ENCODE measurements at regions not wholly inside any gene's neighbourhood (a gene's known extent, or its start where the extent isn't known, plus 50 kb on each side); places are given as distances from the start of the nearest gene placed in this dataset.

GRCh38 chr14:104502060-104502459, 77.5 kb upstream of the C14orf180 start (continued):
- TF ChIP-seq CBFB (CRISPR knock-in tag; IDR thresholded peaks at IDR 0.05; ENCODE audit: low read depth) (no peak), ZNF219 (CRISPR knock-in tag; IDR thresholded peaks at IDR 0.05; ENCODE audit: borderline replicate concordance) (no peak)

GRCh38 chr14:104503691-104504090, 75.9 kb upstream of the C14orf180 start:
- Mint-ChIP-seq H3K36me3 (peaks cover 14% of the 10 kb centered on the region), H3K27me3 (ENCODE audit: low read depth) (no peaks in the 10 kb centered on the region; the same call in 1 of the 2 replicates), H3K9me3 (peaks cover 30% of the 10 kb centered on the region), H3K4me1 (peaks cover 2% of the 10 kb centered on the region), H3K4me3 (no peak overlapping the region), H3K27ac (no peak overlapping the region)
- DNase-seq (ENCODE audit: low spot score): no peak
- CTCF ChIA-PET: no interaction called here
- no peak for ATAC-seq
- POLR2A ChIA-PET: no interaction called here
- TF ChIP-seq PRRX2 (CRISPR knock-in tag; IDR thresholded peaks at IDR 0.05): no peak
- TF ChIP-seq ZNF425 (CRISPR knock-in tag; conservative IDR thresholded peaks at IDR 0.05): no peak
- TF ChIP-seq IRF2 (CRISPR knock-in tag; IDR thresholded peaks at IDR 0.05; ENCODE audit: borderline replicate concordance, low read depth): no peak
- TF ChIP-seq ZNF512 (CRISPR knock-in tag; IDR thresholded peaks at IDR 0.05; ENCODE audit: borderline replicate concordance): no peak
- no peak for TF ChIP-seq SP1 (CRISPR knock-in tag; conservative IDR thresholded peaks at IDR 0.05)
- TF ChIP-seq RORB (CRISPR knock-in tag; IDR thresholded peaks at IDR 0.05): no peak
- TF ChIP-seq GRHL2 (CRISPR knock-in tag; IDR thresholded peaks at IDR 0.05; ENCODE audit: insufficient replicate concordance, severe bottlenecking): no peak
- TF ChIP-seq NFE2L1 (CRISPR knock-in tag; IDR thresholded peaks at IDR 0.05): no peak

- Mint-ChIP-seq H3K9me3 (peaks cover 35% of the 10 kb centered on the region), H3K4me3 (no peak overlapping the region), H3K27ac (no peak overlapping the region), H3K27me3 (ENCODE audit: low read depth) (no peaks in the 10 kb centered on the region; the same call in 1 of the 2 replicates), H3K4me1 (peaks cover 2% of the 10 kb centered on the region), H3K36me3 (peaks cover 14% of the 10 kb centered on the region)
- TF ChIP-seq ZNF416 (CRISPR knock-in tag; IDR thresholded peaks at IDR 0.05): no peak
- TF ChIP-seq SP1 (CRISPR knock-in tag; conservative IDR thresholded peaks at IDR 0.05): no peak
- no peak for TF ChIP-seq ZNF671 (CRISPR knock-in tag; IDR thresholded peaks at IDR 0.05)
- TF ChIP-seq GRHL2 (CRISPR knock-in tag; IDR thresholded peaks at IDR 0.05; ENCODE audit: insufficient replicate concordance, severe bottlenecking): no peak
- no peak for TF ChIP-seq GABPB1 (CRISPR knock-in tag; IDR thresholded peaks at IDR 0.05)
- TF ChIP-seq SMAD4 (CRISPR knock-in tag; IDR thresholded peaks at IDR 0.05): no peak
- no peak for TF ChIP-seq NR3C1 (CRISPR knock-in tag; conservative IDR thresholded peaks at IDR 0.05; ENCODE audit: low read depth)
- no peak for TF ChIP-seq NFE2L1 (CRISPR knock-in tag; IDR thresholded peaks at IDR 0.05)
- DNase-seq (ENCODE audit: low spot score) (no peak), ATAC-seq (no peak)
- CTCF ChIA-PET: interaction anchor here (0.6 kb wide), 1 partner anchor 524 kb away, joined by 3 read pairs; no protein-coding TSS in a partner anchor
- POLR2A ChIA-PET: no interaction called here
Measured at GRCh38 chr14:104504172-104504735, 75.3 kb upstream of the C14orf180 start.

- H3K27me3 Mint-ChIP-seq (ENCODE audit: low read depth): no peaks in the 10 kb centered on the region; the same call in 1 of the 2 replicates
- H3K4me1 Mint-ChIP-seq: peaks cover 2% of the 10 kb centered on the region
- no peak overlapping the region for H3K4me3 Mint-ChIP-seq
- POLR2A ChIA-PET: no interaction called here
- H3K9me3 Mint-ChIP-seq: peaks cover 35% of the 10 kb centered on the region
- no peak for ATAC-seq
- no peak for DNase-seq (ENCODE audit: low spot score)
- H3K27ac Mint-ChIP-seq: peak overlapping the region; percentile 50; the same call in 1 of the 2 replicates
- peaks cover 14% of the 10 kb centered on the region for H3K36me3 Mint-ChIP-seq
- CTCF ChIA-PET: interaction anchor here (0.6 to 0.8 kb wide), 2 partner anchors 428 to 525 kb away, joined by 3 read pairs; no protein-coding TSS in a partner anchor
- TF ChIP-seq ZNF512 (CRISPR knock-in tag; IDR thresholded peaks at IDR 0.05; ENCODE audit: borderline replicate concordance) (no peak), FOXP4 (CRISPR knock-in tag; IDR thresholded peaks at IDR 0.05) (no peak), TCF7 (CRISPR knock-in tag; IDR thresholded peaks at IDR 0.05; ENCODE audit: low read depth) (no peak)
Measured at GRCh38 chr14:104505085-104506074, 74.2 kb upstream of the C14orf180 start.

Data from WTC11 (cell line).